GM18858 (cell line): ENCODE measurements at regions not wholly inside any gene's neighbourhood (a gene's known extent, or its start where the extent isn't known, plus 50 kb on each side); places are given as distances from the start of the nearest gene placed in this dataset.

Experiments used
- ATAC-seq: cut with Tn5 transposase; IDR thresholded peaks from one replicate; pipeline ENCODE4 v1.9.1; 2021; ENCODE audit not compliant: unreplicated experiment

- ATAC-seq, result no peak
Measured at GRCh38 chr3:161555320-161555719, 58.7 kb downstream of the OTOL1 start.

- no peak for ATAC-seq
Measured at GRCh38 chr3:161556533-161556932, 59.9 kb downstream of the OTOL1 start.

DNA sequence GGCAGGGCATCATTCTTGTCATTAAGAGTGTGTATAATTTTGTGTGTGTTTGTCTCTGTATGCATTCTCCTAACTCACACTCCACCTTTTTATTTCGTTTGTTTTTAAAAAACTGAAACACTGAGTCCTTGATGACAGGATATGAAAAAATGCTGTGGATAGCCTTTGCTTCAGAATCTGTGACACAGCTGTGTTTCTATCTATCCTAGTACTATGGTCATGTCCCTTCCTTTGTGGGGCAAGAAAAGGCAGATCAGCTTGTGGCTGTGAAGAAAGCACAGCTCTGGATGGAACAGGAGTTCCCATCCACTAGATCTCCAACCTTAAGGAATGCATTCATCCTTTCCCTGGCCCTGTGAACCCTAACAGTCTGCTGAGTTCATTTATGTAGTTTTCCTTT, 60.3 kb downstream of the OTOL1 start:
- no peak for ATAC-seq

DNA sequence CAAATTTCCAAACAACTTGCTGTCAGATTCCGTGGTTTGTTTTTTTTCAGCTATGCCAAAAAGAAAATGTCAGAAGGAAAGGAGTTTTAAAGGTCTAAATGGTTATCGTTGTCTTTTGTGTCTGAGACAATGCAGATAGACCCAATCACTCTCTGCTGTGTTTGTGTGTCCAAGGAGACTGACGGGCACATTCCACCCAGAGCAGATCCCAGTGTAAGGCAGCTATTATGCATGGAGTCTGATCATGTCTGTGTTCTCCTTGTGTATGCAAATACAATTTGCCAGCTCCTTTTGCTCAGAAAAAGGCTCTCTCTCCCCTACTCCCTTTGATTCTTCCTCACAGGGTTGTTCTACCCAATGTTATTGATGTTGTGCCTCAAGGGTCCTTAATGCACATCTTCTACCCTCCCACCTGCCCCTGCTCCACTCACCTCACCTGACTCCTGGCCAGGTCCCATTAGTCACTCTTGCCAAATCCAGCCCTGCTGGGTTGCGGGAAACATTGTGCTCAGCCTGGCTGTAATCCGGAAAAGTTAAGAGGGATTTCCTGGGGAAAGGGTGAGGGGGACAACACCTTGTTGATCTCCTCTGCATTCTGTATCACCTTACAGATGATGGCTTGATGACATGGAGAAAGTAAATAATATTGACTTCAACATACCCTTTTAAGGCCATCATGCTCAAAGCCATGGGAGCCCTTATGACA, 61.0 kb downstream of the OTOL1 start:
- ATAC-seq, result no peak

DNA sequence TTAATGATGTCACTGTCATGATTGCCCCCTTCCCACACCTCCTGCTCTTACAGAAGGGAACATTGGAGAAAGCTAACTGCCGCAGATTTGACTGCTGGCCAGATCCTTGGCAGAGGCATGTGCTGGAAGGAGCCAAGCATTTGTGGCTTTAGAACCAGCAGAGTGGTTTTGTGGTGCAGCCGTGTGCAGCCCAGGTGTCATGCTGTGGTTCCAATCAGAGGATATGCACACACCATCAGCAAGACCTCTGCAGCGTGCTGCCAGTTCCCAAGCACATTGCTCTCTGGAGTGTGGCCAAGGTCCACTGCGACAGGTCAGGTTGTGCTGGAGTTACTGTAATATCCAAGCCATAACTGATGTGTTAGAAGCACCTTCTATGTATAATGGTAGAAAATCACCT, 61.6 kb downstream of the OTOL1 start:
- ATAC-seq, result no peak

DNA sequence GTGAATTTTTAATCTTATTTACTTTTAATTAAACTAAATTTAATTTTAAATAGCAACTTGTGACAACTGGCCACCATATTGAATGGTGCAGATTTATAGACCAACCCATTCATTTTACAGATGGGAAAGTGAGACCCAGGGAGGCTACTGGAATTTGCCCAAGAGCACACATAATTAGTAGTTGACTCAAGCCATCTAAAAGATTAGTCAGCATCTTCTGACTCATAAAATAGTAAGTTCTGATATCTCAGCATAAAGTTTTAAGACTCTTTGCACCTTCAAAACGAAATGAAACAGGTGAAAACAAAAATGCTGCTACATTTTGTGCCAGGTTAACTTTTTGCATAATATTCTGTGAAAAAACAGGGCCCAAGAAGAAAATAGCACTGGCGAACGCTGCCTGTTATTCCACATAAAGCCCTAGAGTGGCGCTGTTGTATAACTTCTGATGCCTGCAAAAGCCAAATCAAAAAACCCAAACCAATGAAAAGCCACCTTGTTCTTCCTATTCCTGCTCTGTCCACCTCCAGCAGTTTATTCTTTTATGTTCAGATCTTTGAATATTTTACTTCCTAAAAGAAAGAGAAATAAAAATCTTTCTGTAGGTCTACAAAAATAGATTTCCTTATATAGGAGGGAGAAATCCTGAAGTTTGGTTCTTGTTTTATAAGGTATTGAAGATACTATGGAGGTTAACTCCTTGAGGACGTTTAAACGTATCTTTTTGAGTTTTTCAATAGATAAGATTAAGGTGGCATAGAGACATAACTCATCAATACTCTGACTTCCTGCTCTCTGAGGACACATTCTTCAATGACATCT, 62.8 kb downstream of the OTOL1 start:
- peak; percentile 41 for ATAC-seq

- no peak for ATAC-seq
Measured at GRCh38 chr3:161560008-161560637, 63.5 kb downstream of the OTOL1 start.

GRCh38 chr3:161567577-161568361, 71.2 kb downstream of the OTOL1 start:
- no peak for ATAC-seq

DNA sequence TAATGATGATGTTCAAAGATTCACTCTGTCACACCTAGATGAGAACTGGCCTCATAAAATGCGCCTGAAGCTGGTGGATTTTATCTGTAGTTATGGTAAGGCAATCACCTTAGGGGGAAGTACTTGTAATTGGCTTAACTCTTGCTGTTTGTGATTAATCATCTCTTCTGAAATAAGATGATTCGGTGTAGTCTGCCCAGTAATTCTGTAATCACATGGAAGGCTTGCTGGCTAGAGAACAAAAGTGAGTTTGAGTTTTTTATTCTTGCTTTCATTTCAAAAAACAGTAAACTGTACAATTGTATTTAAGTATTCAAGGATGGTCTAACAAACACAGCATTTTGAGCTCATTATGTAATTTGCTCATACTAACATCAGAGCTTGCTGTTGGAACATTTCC, 72.1 kb downstream of the OTOL1 start:
- ATAC-seq, result no peak

- no peak for ATAC-seq
Measured at GRCh38 chr3:161571951-161572350, 75.3 kb downstream of the OTOL1 start.

- no peak for ATAC-seq
Measured at GRCh38 chr3:161573136-161573535, 76.5 kb downstream of the OTOL1 start.

- no peak for ATAC-seq
Measured at GRCh38 chr3:161575901-161576300, 79.3 kb downstream of the OTOL1 start.

GRCh38 chr3:161576311-161576710, 79.7 kb downstream of the OTOL1 start:
- no peak for ATAC-seq

GRCh38 chr3:161576714-161577510, 80.3 kb downstream of the OTOL1 start:
- no peak for ATAC-seq

GRCh38 chr3:161577662-161578061, 81.1 kb downstream of the OTOL1 start:
- ATAC-seq, result no peak

DNA sequence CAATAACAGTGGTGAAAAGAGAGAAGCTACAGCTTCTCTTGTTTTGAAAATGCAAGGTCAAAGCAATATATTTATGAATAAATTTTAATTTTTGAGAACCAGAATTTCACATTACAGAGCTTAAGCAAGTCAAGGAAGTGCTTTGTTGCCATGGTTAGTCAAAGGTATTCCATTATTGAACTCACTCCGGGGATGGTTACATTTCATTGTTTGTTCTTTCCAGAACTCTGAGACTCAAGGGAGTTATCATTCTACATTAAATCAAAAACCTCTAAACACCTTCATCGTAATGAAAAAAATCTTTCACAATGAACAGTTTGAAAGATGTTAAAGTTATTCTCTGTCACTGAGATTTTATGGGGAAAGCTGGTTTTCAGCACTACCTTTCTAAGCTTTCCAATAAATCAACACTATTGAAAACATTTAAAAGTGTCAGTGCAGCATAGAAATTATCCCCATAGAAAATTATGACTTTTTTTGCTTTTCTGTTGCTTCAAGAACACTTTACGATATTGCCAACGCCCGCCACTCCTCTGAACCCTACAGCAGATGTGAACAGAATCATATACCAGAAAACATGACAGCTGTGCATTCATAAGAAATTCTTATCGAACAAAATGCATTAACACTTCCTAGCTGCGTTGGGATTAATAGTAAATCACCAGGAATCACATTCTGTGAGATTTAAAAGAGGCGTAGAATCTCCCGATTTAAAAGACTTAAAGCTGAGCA, 83.0 kb downstream of the OTOL1 start:
- ATAC-seq, result no peak

- ATAC-seq, result no peak
Measured at GRCh38 chr3:161585922-161586321, 89.3 kb downstream of the OTOL1 start.

GRCh38 chr3:161586556-161587235, 90.1 kb downstream of the OTOL1 start:
- ATAC-seq, result no peak

- no peak for ATAC-seq
Measured at GRCh38 chr3:161598639-161599038, 102.0 kb downstream of the OTOL1 start.
